ENCODE measurements at regions not wholly inside any gene's neighbourhood (a gene's known extent, or its start where the extent isn't known, plus 50 kb on each side); places are given as distances from the start of the nearest gene placed in this dataset.

- Histone ChIP-seq H3K27me3 (no peaks in the 10 kb centered on the region), H3K4me1 (no peaks in the 10 kb centered on the region), H3K4me3 (no peak overlapping the region), H3K27ac (no peak overlapping the region), H3K9me3 (no peaks in the 10 kb centered on the region), H3K36me3 (no peaks in the 10 kb centered on the region)
- DNase-seq: no peak
- TF ChIP-seq POLR2A (IDR thresholded peaks at IDR 0.05): no peak
- TF ChIP-seq, protein P1, sequence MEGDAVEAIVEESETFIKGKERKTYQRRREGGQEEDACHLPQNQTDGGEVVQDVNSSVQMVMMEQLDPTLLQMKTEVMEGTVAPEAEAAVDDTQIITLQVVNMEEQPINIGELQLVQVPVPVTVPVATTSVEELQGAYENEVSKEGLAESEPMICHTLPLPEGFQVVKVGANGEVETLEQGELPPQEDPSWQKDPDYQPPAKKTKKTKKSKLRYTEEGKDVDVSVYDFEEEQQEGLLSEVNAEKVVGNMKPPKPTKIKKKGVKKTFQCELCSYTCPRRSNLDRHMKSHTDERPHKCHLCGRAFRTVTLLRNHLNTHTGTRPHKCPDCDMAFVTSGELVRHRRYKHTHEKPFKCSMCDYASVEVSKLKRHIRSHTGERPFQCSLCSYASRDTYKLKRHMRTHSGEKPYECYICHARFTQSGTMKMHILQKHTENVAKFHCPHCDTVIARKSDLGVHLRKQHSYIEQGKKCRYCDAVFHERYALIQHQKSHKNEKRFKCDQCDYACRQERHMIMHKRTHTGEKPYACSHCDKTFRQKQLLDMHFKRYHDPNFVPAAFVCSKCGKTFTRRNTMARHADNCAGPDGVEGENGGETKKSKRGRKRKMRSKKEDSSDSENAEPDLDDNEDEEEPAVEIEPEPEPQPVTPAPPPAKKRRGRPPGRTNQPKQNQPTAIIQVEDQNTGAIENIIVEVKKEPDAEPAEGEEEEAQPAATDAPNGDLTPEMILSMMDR (IDR thresholded peaks at IDR 0.05): no peak
- intact Hi-C loops (cut with DNase I; ENCODE audit: low total_unique reads): no loop called here
These were observed 193.5 kb upstream of the PITRM1 start for GRCh38 chr10:3366043-3366442.

- H3K36me3 ChIP-seq: no peaks in the 10 kb centered on the region
- no peaks in the 10 kb centered on the region for H3K9me3 ChIP-seq
- no peaks in the 10 kb centered on the region for H3K4me1 ChIP-seq
- TF ChIP-seq, protein P1 (IDR thresholded peaks at IDR 0.05): no peak
- TF ChIP-seq POLR2A (IDR thresholded peaks at IDR 0.05): no peak
- no peaks in the 10 kb centered on the region for H3K27me3 ChIP-seq
- no peak for DNase-seq
- H3K27ac ChIP-seq: no peak overlapping the region
- intact Hi-C loops (cut with DNase I; ENCODE audit: low total_unique reads): no loop called here
- no peak overlapping the region for H3K4me3 ChIP-seq
These were observed 193.0 kb upstream of the PITRM1 start for GRCh38 chr10:3365630-3366029.

DNA sequence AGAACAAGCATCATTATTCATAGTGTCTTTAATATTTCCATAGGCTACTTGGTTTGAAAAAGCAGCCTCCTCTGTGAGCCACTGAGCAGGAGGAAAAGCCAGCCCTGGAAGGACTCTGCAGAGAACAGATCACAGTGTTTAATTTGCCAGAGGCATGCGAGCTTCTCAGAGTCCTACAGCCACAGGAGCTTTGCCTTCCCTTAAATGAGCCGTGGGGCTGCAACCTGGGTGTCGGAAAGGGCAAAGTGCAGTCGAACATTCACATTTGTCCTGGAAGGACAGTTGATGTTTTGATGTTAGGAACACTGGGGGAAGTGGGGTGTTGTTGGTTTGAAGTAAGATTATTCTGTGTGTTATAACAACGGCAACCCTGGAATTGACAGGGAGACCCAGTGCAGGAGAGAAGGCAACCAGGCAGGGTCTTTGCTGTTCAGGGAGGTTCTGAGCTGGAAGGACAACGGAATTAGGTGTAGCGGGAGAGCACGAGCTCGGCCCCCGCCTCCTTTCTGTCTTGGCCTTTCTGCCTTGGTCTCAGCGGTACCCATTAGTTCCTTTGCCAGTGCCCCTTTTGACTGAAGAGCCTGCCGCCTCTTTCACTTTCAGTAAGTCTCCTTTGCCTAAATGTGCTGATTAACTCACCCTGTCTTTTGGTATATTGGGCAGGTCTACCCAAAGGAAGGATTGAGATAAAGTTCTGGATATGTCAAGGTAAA is 192.3 kb upstream of the PITRM1 start:
- Histone ChIP-seq H3K4me1 (no peaks in the 10 kb centered on the region), H3K27ac (no peak overlapping the region), H3K27me3 (no peaks in the 10 kb centered on the region), H3K4me3 (no peak overlapping the region), H3K36me3 (no peaks in the 10 kb centered on the region), H3K9me3 (no peaks in the 10 kb centered on the region)
- intact Hi-C loops (cut with DNase I; ENCODE audit: low total_unique reads): no loop called here
- TF ChIP-seq, protein P1 (IDR thresholded peaks at IDR 0.05): no peak
- no peak for TF ChIP-seq POLR2A (IDR thresholded peaks at IDR 0.05)
- no peak for DNase-seq

DNA sequence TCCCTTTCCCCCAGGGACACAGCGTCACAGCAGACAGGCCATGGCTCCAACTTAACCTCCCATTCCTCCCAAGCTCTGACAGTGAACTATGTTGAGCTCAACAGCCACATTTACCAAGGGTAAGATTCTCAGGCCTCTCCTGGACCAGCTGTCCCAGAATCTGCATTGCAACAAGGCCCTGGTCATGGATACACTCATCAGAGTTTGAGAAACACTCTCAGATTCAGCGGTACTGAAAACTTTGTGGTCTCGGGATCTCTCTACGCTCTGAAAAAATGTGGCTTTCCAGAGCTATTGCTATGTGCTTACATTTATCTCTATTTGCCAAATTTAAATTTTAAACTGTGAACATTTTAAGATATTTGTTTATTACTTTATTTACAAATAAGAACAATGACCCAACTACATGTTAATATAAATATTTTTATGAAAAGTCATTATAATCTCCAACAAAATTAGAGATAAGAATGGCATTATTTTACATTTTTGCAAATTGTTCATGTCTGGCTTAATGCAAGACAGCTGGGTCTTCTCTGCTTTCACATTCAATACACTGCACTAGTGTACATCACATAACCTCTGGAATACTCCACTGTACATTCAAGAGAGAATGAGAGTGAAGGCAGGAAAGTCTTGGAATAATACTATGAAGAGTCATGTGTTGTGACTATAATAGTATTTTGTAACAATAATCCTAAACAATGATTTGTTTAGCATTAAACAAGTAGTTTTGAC is 190.9 kb upstream of the PITRM1 start:
- Histone ChIP-seq H3K36me3 (no peaks in the 10 kb centered on the region), H3K9me3 (no peaks in the 10 kb centered on the region), H3K27me3 (no peaks in the 10 kb centered on the region), H3K4me1 (no peaks in the 10 kb centered on the region), H3K27ac (no peak overlapping the region), H3K4me3 (no peak overlapping the region)
- TF ChIP-seq, protein P1 (IDR thresholded peaks at IDR 0.05): no peak
- TF ChIP-seq POLR2A (IDR thresholded peaks at IDR 0.05): no peak
- intact Hi-C loops (cut with DNase I; ENCODE audit: low total_unique reads): no loop called here
- no peak for DNase-seq

DNA sequence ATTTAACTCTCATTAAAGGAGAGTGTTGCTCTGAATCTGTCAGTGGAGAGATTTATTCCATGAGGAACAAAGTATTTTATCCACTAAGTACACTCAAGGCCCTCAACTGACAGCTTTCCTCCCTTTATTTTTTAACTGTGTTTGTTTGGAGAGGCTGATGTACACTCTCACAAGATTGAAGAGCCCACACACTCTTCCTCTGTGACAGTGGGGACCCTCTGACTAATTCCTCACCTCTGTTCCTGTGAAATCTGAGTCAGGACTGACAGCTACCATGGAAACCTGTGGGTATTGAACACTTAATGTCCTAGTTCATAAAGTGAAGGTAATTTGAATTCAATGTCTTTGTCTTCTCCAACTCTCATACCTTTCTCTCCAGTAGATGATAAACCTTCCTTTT is 189.8 kb upstream of the PITRM1 start:
- no peaks in the 10 kb centered on the region for H3K27me3 ChIP-seq
- DNase-seq: no peak
- H3K36me3 ChIP-seq: no peaks in the 10 kb centered on the region
- H3K4me1 ChIP-seq: no peaks in the 10 kb centered on the region
- no peaks in the 10 kb centered on the region for H3K9me3 ChIP-seq
- H3K4me3 ChIP-seq: no peak overlapping the region
- no peak overlapping the region for H3K27ac ChIP-seq
- intact Hi-C loops (cut with DNase I; ENCODE audit: low total_unique reads): no loop called here
- TF ChIP-seq, protein P1 (IDR thresholded peaks at IDR 0.05): no peak
- TF ChIP-seq POLR2A (IDR thresholded peaks at IDR 0.05): no peak
